KOPT-K1 (cell line): ENCODE measurements at regions not wholly inside any gene's neighbourhood (a gene's known extent, or its start where the extent isn't known, plus 50 kb on each side); places are given as distances from the start of the nearest gene placed in this dataset.
"Not testable (repeated sequence)": the region's sequence is repeated elsewhere in the genome, so short reads cannot be mapped to it uniquely, and the experiment has no call there.

Source experiments
- H3K27ac ChIP-seq: fragments of 200-600 bp; sonication (generic); 2 replicates; pipeline ENCODE4 v1.5.1; 2016; ENCODE audit warnings: antibody characterized with exemption, mild to moderate bottlenecking, low read depth, low read length; ENCODE audit not compliant: poor library complexity, severe bottlenecking
- H3K36me3 ChIP-seq: fragments of 200-600 bp; sonication (generic); 2 replicates; pipeline ENCODE4 v1.5.1; 2017; ENCODE audit warnings: antibody characterized with exemption, mild to moderate bottlenecking, low read length, moderate library complexity; ENCODE audit not compliant: insufficient read depth
- H3K9me3 ChIP-seq: fragments of 200-600 bp; sonication (generic); 2 replicates; pipeline ENCODE4 v1.5.1; 2017; ENCODE audit warnings: antibody characterized with exemption, low read length, mild to moderate bottlenecking; ENCODE audit not compliant: insufficient read depth, poor library complexity, severe bottlenecking

GRCh38 chr14:51458563-51458955 is 193.2 kb upstream of the FRMD6 start:
- no peaks in the 10 kb centered on the region for H3K36me3 ChIP-seq
- no peaks in the 10 kb centered on the region for H3K9me3 ChIP-seq
- H3K27ac ChIP-seq: no peak overlapping the region

- Histone ChIP-seq H3K36me3 (no peaks in the 10 kb centered on the region), H3K9me3 (no peaks in the 10 kb centered on the region), H3K27ac (no peak overlapping the region)
These were observed 191.7 kb upstream of the FRMD6 start for GRCh38 chr14:51460011-51460410.

GRCh38 chr14:51462182-51462581 is 189.5 kb upstream of the FRMD6 start:
- H3K9me3 ChIP-seq: no peaks in the 10 kb centered on the region
- H3K27ac ChIP-seq: no peak overlapping the region
- H3K36me3 ChIP-seq: no peaks in the 10 kb centered on the region

- no peaks in the 10 kb centered on the region for H3K36me3 ChIP-seq
- no peak overlapping the region for H3K27ac ChIP-seq
- no peaks in the 10 kb centered on the region for H3K9me3 ChIP-seq
These were observed 189.0 kb upstream of the FRMD6 start for GRCh38 chr14:51462706-51463105.

- Histone ChIP-seq H3K9me3 (no peaks in the 10 kb centered on the region), H3K36me3 (no peaks in the 10 kb centered on the region), H3K27ac (no peak overlapping the region)
These were observed 188.2 kb upstream of the FRMD6 start for GRCh38 chr14:51463461-51463860.

GRCh38 chr14:51464411-51464810 is 187.3 kb upstream of the FRMD6 start:
- no peak overlapping the region for H3K27ac ChIP-seq
- no peaks in the 10 kb centered on the region for H3K36me3 ChIP-seq
- no peaks in the 10 kb centered on the region for H3K9me3 ChIP-seq

- Histone ChIP-seq H3K9me3 (no peaks in the 10 kb centered on the region), H3K36me3 (no peaks in the 10 kb centered on the region), H3K27ac (no peak overlapping the region)
These were observed 186.2 kb upstream of the FRMD6 start for GRCh38 chr14:51465486-51465885.

GRCh38 chr14:51467392-51467791 is 184.3 kb upstream of the FRMD6 start:
- not testable (repeated sequence) for H3K36me3 ChIP-seq, H3K27ac ChIP-seq, H3K9me3 ChIP-seq

- Histone ChIP-seq H3K27ac (no peak overlapping the region), H3K9me3 (no peaks in the 10 kb centered on the region), H3K36me3 (no peaks in the 10 kb centered on the region)
These were observed 183.2 kb upstream of the FRMD6 start for GRCh38 chr14:51468523-51468922.

GRCh38 chr14:51472881-51473280 is 178.8 kb upstream of the FRMD6 start:
- H3K27ac ChIP-seq: no peak overlapping the region
- no peaks in the 10 kb centered on the region for H3K36me3 ChIP-seq
- H3K9me3 ChIP-seq: no peaks in the 10 kb centered on the region

GRCh38 chr14:51473351-51473750 is 178.4 kb upstream of the FRMD6 start:
- Histone ChIP-seq H3K36me3 (no peaks in the 10 kb centered on the region), H3K27ac (no peak overlapping the region), H3K9me3 (no peaks in the 10 kb centered on the region)

- Histone ChIP-seq H3K27ac (no peak overlapping the region), H3K36me3 (no peaks in the 10 kb centered on the region), H3K9me3 (no peaks in the 10 kb centered on the region)
These were observed 177.7 kb upstream of the FRMD6 start for GRCh38 chr14:51473808-51474565.

- Histone ChIP-seq H3K27ac (no peak overlapping the region), H3K9me3 (no peaks in the 10 kb centered on the region), H3K36me3 (no peaks in the 10 kb centered on the region)
These were observed 176.9 kb upstream of the FRMD6 start for GRCh38 chr14:51474854-51475253.

- Histone ChIP-seq H3K9me3 (no peaks in the 10 kb centered on the region), H3K36me3 (no peaks in the 10 kb centered on the region), H3K27ac (no peak overlapping the region)
These were observed 173.5 kb upstream of the FRMD6 start for GRCh38 chr14:51478175-51478621.

- Histone ChIP-seq H3K27ac (no peak overlapping the region), H3K36me3 (no peaks in the 10 kb centered on the region), H3K9me3 (no peaks in the 10 kb centered on the region)
These were observed 172.0 kb upstream of the FRMD6 start for GRCh38 chr14:51479584-51480325.

GRCh38 chr14:51481643-51482042 is 170.1 kb upstream of the FRMD6 start:
- no peak overlapping the region for H3K27ac ChIP-seq
- H3K36me3 ChIP-seq: no peaks in the 10 kb centered on the region
- no peaks in the 10 kb centered on the region for H3K9me3 ChIP-seq
